IMR-90 (cell line): ENCODE measurements at regions not wholly inside any gene's neighbourhood (a gene's known extent, or its start where the extent isn't known, plus 50 kb on each side); places are given as distances from the start of the nearest gene placed in this dataset.

Experiments used
- BHLHE40 ChIP-seq: fragments of 150-350 bp; IDR thresholded peaks from 2 replicates; pipeline ENCODE4 v1.6.1; 2016; ENCODE audit warnings: mild to moderate bottlenecking, low read depth, low read length
- FOS ChIP-seq: fragments of 150-350 bp; IDR thresholded peaks from 2 replicates; pipeline ENCODE4 v1.6.1; 2016; ENCODE audit warnings: low read depth, low read length
- MAFK ChIP-seq: IDR thresholded peaks from 2 replicates; pipeline ENCODE4 v1.6.1; 2012; ENCODE audit warnings: low read depth, low read length, improper control_type of control experiment
- MAZ ChIP-seq: IDR thresholded peaks from 2 replicates; pipeline ENCODE4 v1.6.1; 2012; ENCODE audit warnings: low read depth, mild to moderate bottlenecking, low read length, improper control_type of control experiment, moderate library complexity, borderline replicate concordance
- NFE2L2 ChIP-seq: fragments of 150-350 bp; IDR thresholded peaks from 2 replicates; pipeline ENCODE4 v1.6.1; 2016; ENCODE audit warnings: low read depth, mild to moderate bottlenecking, low read length
- POLR2A ChIP-seq: IDR thresholded peaks from 2 replicates; pipeline ENCODE4 v1.6.1; 2012; ENCODE audit warnings: mild to moderate bottlenecking, low read depth, low read length
- RAD21 ChIP-seq: IDR thresholded peaks from 2 replicates; pipeline ENCODE4 v1.6.1; 2012; ENCODE audit warnings: low read length, improper control_type of control experiment
- RCOR1 ChIP-seq: IDR thresholded peaks from 2 replicates; pipeline ENCODE4 v1.6.1; 2012; ENCODE audit warnings: mild to moderate bottlenecking, low read length, improper control_type of control experiment; ENCODE audit not compliant: insufficient replicate concordance
- RFX5 ChIP-seq: IDR thresholded peaks from 2 replicates; pipeline ENCODE4 v1.8.0; 2012; ENCODE audit warnings: low read depth, mild to moderate bottlenecking, low read length, moderate library complexity
- TF ChIP-seq, protein P1 (sequence below): conservative IDR thresholded peaks from 2 replicates; pipeline ENCODE4 v1.5.1; 2012; ENCODE audit warnings: mild to moderate bottlenecking, low read depth, low read length, improper control_type of control experiment
- TF ChIP-seq, protein P2 (sequence below): fragments of 150-350 bp; IDR thresholded peaks from 2 replicates; pipeline ENCODE4 v1.6.1; 2017; ENCODE audit warnings: mild to moderate bottlenecking, antibody characterized with exemption, low read length, low read depth
- TF ChIP-seq, protein P3 (sequence below): fragments of 150-350 bp; IDR thresholded peaks from 2 replicates; pipeline ENCODE4 v1.6.1; 2016; ENCODE audit warnings: low read depth, mild to moderate bottlenecking, low read length, moderate library complexity, borderline replicate concordance

GRCh38 chr2:88950010-88950409 lies 258.5 kb downstream of the RPIA start:
- TF ChIP-seq POLR2A (no peak), MAFK (no peak), RFX5 (no peak), BHLHE40 (no peak), RAD21 (no peak), RCOR1 (no peak), NFE2L2 (no peak), MAZ (no peak), FOS (no peak)
- TF ChIP-seq, protein P1, sequence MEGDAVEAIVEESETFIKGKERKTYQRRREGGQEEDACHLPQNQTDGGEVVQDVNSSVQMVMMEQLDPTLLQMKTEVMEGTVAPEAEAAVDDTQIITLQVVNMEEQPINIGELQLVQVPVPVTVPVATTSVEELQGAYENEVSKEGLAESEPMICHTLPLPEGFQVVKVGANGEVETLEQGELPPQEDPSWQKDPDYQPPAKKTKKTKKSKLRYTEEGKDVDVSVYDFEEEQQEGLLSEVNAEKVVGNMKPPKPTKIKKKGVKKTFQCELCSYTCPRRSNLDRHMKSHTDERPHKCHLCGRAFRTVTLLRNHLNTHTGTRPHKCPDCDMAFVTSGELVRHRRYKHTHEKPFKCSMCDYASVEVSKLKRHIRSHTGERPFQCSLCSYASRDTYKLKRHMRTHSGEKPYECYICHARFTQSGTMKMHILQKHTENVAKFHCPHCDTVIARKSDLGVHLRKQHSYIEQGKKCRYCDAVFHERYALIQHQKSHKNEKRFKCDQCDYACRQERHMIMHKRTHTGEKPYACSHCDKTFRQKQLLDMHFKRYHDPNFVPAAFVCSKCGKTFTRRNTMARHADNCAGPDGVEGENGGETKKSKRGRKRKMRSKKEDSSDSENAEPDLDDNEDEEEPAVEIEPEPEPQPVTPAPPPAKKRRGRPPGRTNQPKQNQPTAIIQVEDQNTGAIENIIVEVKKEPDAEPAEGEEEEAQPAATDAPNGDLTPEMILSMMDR, result peak; percentile 19; the same call in 1 of the 2 replicates
- TF ChIP-seq, protein P2, sequence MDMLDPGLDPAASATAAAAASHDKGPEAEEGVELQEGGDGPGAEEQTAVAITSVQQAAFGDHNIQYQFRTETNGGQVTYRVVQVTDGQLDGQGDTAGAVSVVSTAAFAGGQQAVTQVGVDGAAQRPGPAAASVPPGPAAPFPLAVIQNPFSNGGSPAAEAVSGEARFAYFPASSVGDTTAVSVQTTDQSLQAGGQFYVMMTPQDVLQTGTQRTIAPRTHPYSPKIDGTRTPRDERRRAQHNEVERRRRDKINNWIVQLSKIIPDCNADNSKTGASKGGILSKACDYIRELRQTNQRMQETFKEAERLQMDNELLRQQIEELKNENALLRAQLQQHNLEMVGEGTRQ, result no peak
- TF ChIP-seq, protein P3, sequence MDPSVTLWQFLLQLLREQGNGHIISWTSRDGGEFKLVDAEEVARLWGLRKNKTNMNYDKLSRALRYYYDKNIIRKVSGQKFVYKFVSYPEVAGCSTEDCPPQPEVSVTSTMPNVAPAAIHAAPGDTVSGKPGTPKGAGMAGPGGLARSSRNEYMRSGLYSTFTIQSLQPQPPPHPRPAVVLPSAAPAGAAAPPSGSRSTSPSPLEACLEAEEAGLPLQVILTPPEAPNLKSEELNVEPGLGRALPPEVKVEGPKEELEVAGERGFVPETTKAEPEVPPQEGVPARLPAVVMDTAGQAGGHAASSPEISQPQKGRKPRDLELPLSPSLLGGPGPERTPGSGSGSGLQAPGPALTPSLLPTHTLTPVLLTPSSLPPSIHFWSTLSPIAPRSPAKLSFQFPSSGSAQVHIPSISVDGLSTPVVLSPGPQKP, result no peak
